Gastrocnemius medialis (tissue), 4 donors: ENCODE measurements at regions not wholly inside any gene's neighbourhood (a gene's known extent, or its start where the extent isn't known, plus 50 kb on each side); places are given as distances from the start of the nearest gene placed in this dataset.

ENCODE experiments used
- ATAC-seq, 2 donors: fragments of 150-250 bp; one replicate each; pipeline ENCODE4 v1.9.1; 2016
- DNase-seq, 2 donors: peaks; one replicate each; pipeline ENCODE4 v3.0.0-alpha.2; 2019
- H3K27ac ChIP-seq, 4 donors: fragments of 200-600 bp; sonication (generic); 1 replicate in 1 of 4; 2 replicates in 3 of 4; pipeline ENCODE4 v1.5.1; 2016 to 2018; ENCODE audit warnings: mild to moderate bottlenecking in 2 of 4, moderate library complexity in 1 of 4
- H3K27me3 ChIP-seq, 3 donors: fragments of 200-600 bp; sonication (generic) in 2 of 3; 1 replicate in 1 of 3; 2 replicates in 2 of 3; pipeline versions ENCODE4 v1.5.1 to v1.6.0; 2016 to 2019; ENCODE audit warnings: mild to moderate bottlenecking in 1 of 3, moderate library complexity in 1 of 3
- H3K36me3 ChIP-seq, 2 donors: fragments of 200-600 bp; sonication (generic) in 1 of 2; one replicate each; pipeline ENCODE4 v1.5.1; 2017 to 2018
- H3K4me1 ChIP-seq, 2 donors: fragments of 200-600 bp; sonication (generic) in 1 of 2; one replicate each; pipeline ENCODE4 v1.5.1; 2016 to 2017; ENCODE audit warnings: mild to moderate bottlenecking in 2 of 2
- H3K4me3 ChIP-seq, 4 donors: fragments of 200-600 bp; sonication (generic) in 3 of 4; 1 replicate in 1 of 4; 2 replicates in 3 of 4; pipeline ENCODE4 v1.5.1; 2016 to 2019; ENCODE audit warnings: mild to moderate bottlenecking in 2 of 4
- H3K9me3 ChIP-seq, 3 donors: fragments of 200-600 bp; sonication (generic) in 2 of 3; 1 replicate in 1 of 3; 2 replicates in 2 of 3; pipeline ENCODE4 v1.5.1; 2016 to 2019
- CTCF ChIP-seq, 5 experiments: fragments of 450-650 bp in 3 of 5; fragments of 200-600 bp in 2 of 5; sonication (generic) in 2 of 5; IDR thresholded peaks in 4 of 5; conservative IDR thresholded peaks in 1 of 5; 1 replicate in 4 of 5; 2 replicates in 1 of 5; pipeline ENCODE4 v1.5.1; 2016 to 2019; ENCODE audit warnings: antibody characterized with exemption in 5 of 5, mild to moderate bottlenecking in 3 of 5, moderate library complexity in 3 of 5
- POLR2A ChIP-seq, 2 donors: fragments of 450-650 bp; IDR thresholded peaks; one replicate each; pipeline ENCODE4 v1.6.1; 2017; ENCODE audit warnings: antibody characterized with exemption in 2 of 2, mild to moderate bottlenecking in 2 of 2, moderate library complexity in 2 of 2
- in situ Hi-C, 4 donors: fragments of 200-750 bp; cut with MboI; loops; one replicate each; pipeline versions ENCODE4 v1.15.0 to v1.8.0; 2017; ENCODE audit warnings: low sequenced_read_pairs in 4 of 4
- intact Hi-C: fragments of 100-400 bp; cut with DNase I; formaldehyde crosslinking; loops from one replicate; pipeline ENCODE4 v1.15.1; 2023; ENCODE audit warnings: low total_unique reads

GRCh38 chr2:4840791-4841190 lies 851.4 kb upstream of the SOX11 start:
- Histone ChIP-seq H3K4me1 (no peaks in the 10 kb centered on the region), H3K9me3 (no peaks in the 10 kb centered on the region), H3K27ac (no peak overlapping the region), H3K36me3 (no peaks in the 10 kb centered on the region), H3K4me3 (no peak overlapping the region), H3K27me3 (no peaks in the 10 kb centered on the region)
- ATAC-seq (no peak), DNase-seq (no peak)
- in situ Hi-C loops (no loop called here), intact Hi-C loops (no loop called here)
- no peak for TF ChIP-seq POLR2A (IDR thresholded peaks at IDR 0.05)
- no peak for TF ChIP-seq CTCF (IDR thresholded peaks at IDR 0.05 in 4 of 5, conservative IDR thresholded peaks at IDR 0.05 in 1 of 5)

- ATAC-seq, result no peak
- H3K27me3 ChIP-seq, result no peaks in the 10 kb centered on the region
- no peaks in the 10 kb centered on the region for H3K9me3 ChIP-seq
- H3K4me3 ChIP-seq, result no peak overlapping the region
- H3K36me3 ChIP-seq, result no peaks in the 10 kb centered on the region
- no peak overlapping the region for H3K27ac ChIP-seq
- intact Hi-C loops, result no loop called here
- TF ChIP-seq POLR2A (IDR thresholded peaks at IDR 0.05), result no peak
- no peak for TF ChIP-seq CTCF (IDR thresholded peaks at IDR 0.05 in 4 of 5, conservative IDR thresholded peaks at IDR 0.05 in 1 of 5)
- no peak for DNase-seq
- H3K4me1 ChIP-seq, result no peaks in the 10 kb centered on the region
- in situ Hi-C loops, result no loop called here
Measured at GRCh38 chr2:4844881-4845280, 847.3 kb upstream of the SOX11 start.

- Histone ChIP-seq H3K27ac (no peak overlapping the region), H3K27me3 (no peaks in the 10 kb centered on the region), H3K4me3 (no peak overlapping the region), H3K9me3 (no peaks in the 10 kb centered on the region), H3K4me1 (no peaks in the 10 kb centered on the region), H3K36me3 (no peaks in the 10 kb centered on the region)
- in situ Hi-C loops, result no loop called here
- intact Hi-C loops, result no loop called here
- no peak for ATAC-seq
- DNase-seq, result no peak
- no peak for TF ChIP-seq POLR2A (IDR thresholded peaks at IDR 0.05)
- TF ChIP-seq CTCF (IDR thresholded peaks at IDR 0.05 in 4 of 5, conservative IDR thresholded peaks at IDR 0.05 in 1 of 5), result no peak
Measured at GRCh38 chr2:4862031-4862430, 830.2 kb upstream of the SOX11 start.

- Histone ChIP-seq H3K36me3 (no peaks in the 10 kb centered on the region), H3K9me3 (no peaks in the 10 kb centered on the region), H3K27me3 (no peaks in the 10 kb centered on the region), H3K4me3 (no peak overlapping the region), H3K27ac (no peak overlapping the region), H3K4me1 (no peaks in the 10 kb centered on the region)
- intact Hi-C loops (no loop called here), in situ Hi-C loops (no loop called here)
- ATAC-seq (no peak), DNase-seq (no peak)
- no peak for TF ChIP-seq CTCF (IDR thresholded peaks at IDR 0.05 in 4 of 5, conservative IDR thresholded peaks at IDR 0.05 in 1 of 5)
- TF ChIP-seq POLR2A (IDR thresholded peaks at IDR 0.05), result no peak
Measured at GRCh38 chr2:4866198-4866597, 826.0 kb upstream of the SOX11 start.

- intact Hi-C loops (no loop called here), in situ Hi-C loops (no loop called here)
- Histone ChIP-seq H3K4me3 (no peak overlapping the region), H3K27ac (no peak overlapping the region), H3K36me3 (no peaks in the 10 kb centered on the region), H3K9me3 (no peaks in the 10 kb centered on the region), H3K27me3 (no peaks in the 10 kb centered on the region), H3K4me1 (no peaks in the 10 kb centered on the region)
- TF ChIP-seq CTCF (IDR thresholded peaks at IDR 0.05 in 4 of 5, conservative IDR thresholded peaks at IDR 0.05 in 1 of 5), result no peak
- ATAC-seq, result no peak
- DNase-seq, result no peak
Measured at GRCh38 chr2:4868466-4868865, 823.7 kb upstream of the SOX11 start.
